MM.1S (cell line): ENCODE measurements at regions not wholly inside any gene's neighbourhood (a gene's known extent, or its start where the extent isn't known, plus 50 kb on each side); places are given as distances from the start of the nearest gene placed in this dataset.

ENCODE experiments used
- DNase-seq: peaks from one replicate; pipeline ENCODE4 v3.0.0-alpha.2; 2015
- H2AFZ ChIP-seq: fragments of 300-600 bp; sonication (generic); 2 replicates; pipeline ENCODE4 v1.6.0; 2016; ENCODE audit warnings: antibody characterized with exemption, low read length
- H3F3A ChIP-seq: fragments of 300-600 bp; sonication (generic); 2 replicates; pipeline ENCODE4 v1.6.1; 2016; ENCODE audit warnings: mild to moderate bottlenecking, antibody characterized with exemption, low read length, moderate library complexity, mixed read lengths; ENCODE audit not compliant: insufficient read depth
- H3K27ac ChIP-seq: fragments of 300-600 bp; sonication (generic); 2 replicates; pipeline ENCODE4 v1.5.1; 2016; ENCODE audit warnings: mild to moderate bottlenecking, low read length
- H3K27me3 ChIP-seq: fragments of 300-600 bp; sonication (generic); replicated peaks from 2 replicates; pipeline ENCODE4 v1.6.0; 2016; ENCODE audit warnings: low read length; ENCODE audit not compliant: insufficient read depth
- H3K36me3 ChIP-seq: fragments of 300-600 bp; sonication (generic); replicated peaks from 2 replicates; pipeline ENCODE4 v1.6.1; 2016; ENCODE audit warnings: mild to moderate bottlenecking, low read length, mixed read lengths; ENCODE audit not compliant: insufficient read depth
- H3K4me1 ChIP-seq: fragments of 300-600 bp; sonication (generic); 2 replicates; pipeline ENCODE4 v1.6.1; 2016; ENCODE audit warnings: low read length, mixed read lengths
- H3K4me2 ChIP-seq: fragments of 300-600 bp; sonication (generic); 2 replicates; pipeline ENCODE4 v1.6.0; 2016; ENCODE audit warnings: low read depth, low read length
- H3K4me3 ChIP-seq: fragments of 300-600 bp; sonication (generic); 2 replicates; pipeline ENCODE4 v1.5.1; 2016; ENCODE audit warnings: low read length, mixed read lengths
- H3K79me2 ChIP-seq: fragments of 300-600 bp; sonication (generic); 2 replicates; pipeline ENCODE4 v1.6.1; 2016; ENCODE audit warnings: mixed run types, low read length, mixed read lengths
- H3K9ac ChIP-seq: fragments of 300-600 bp; sonication (generic); 2 replicates; pipeline ENCODE4 v1.6.1; 2016; ENCODE audit warnings: low read length, mixed read lengths
- H3K9me2 ChIP-seq: fragments of 300-600 bp; sonication (generic); replicated peaks from 2 replicates; pipeline ENCODE4 v1.6.1; 2016; ENCODE audit warnings: mild to moderate bottlenecking, low read length, mixed read lengths; ENCODE audit not compliant: insufficient read depth
- H3K9me3 ChIP-seq: fragments of 300-600 bp; sonication (generic); replicated peaks from 2 replicates; pipeline ENCODE4 v1.6.1; 2016; ENCODE audit warnings: mild to moderate bottlenecking, low read length, mixed read lengths; ENCODE audit not compliant: insufficient read depth
- H4K20me1 ChIP-seq: fragments of 300-600 bp; sonication (generic); 2 replicates; pipeline ENCODE4 v1.6.1; 2016; ENCODE audit warnings: mild to moderate bottlenecking, low read length, moderate library complexity, mixed read lengths; ENCODE audit not compliant: insufficient read depth
- CTCF ChIP-seq: fragments of 300-600 bp; sonication (generic); IDR thresholded peaks from 2 replicates; pipeline ENCODE4 v1.5.1; 2016; ENCODE audit warnings: antibody characterized with exemption, low read length, mixed read lengths
- EZH2 ChIP-seq: fragments of 300-600 bp; sonication (generic); optimal IDR thresholded peaks from 2 replicates; pipeline ENCODE3; 2017; ENCODE audit warnings: low read depth, mild to moderate bottlenecking, antibody characterized with exemption, low read length, mixed read lengths
- EZH2phosphoT487 ChIP-seq: fragments of 300-600 bp; sonication (generic); IDR thresholded peaks from 2 replicates; pipeline ENCODE4 v1.6.1; 2018; ENCODE audit warnings: antibody characterized with exemption, low read length

GRCh38 chr7:51792796-51793195 lies 476.2 kb upstream of the COBL start:
- no peak overlapping the region for H2AFZ ChIP-seq
- H3K9me3 ChIP-seq: no peaks in the 10 kb centered on the region
- H3K4me1 ChIP-seq: no peaks in the 10 kb centered on the region
- no peak overlapping the region for H3K9ac ChIP-seq
- no peak overlapping the region for H3K4me3 ChIP-seq
- no peaks in the 10 kb centered on the region for H4K20me1 ChIP-seq
- no peak for DNase-seq
- H3K27me3 ChIP-seq: no peaks in the 10 kb centered on the region
- H3K9me2 ChIP-seq: no peaks in the 10 kb centered on the region
- H3F3A ChIP-seq: no peaks in the 10 kb centered on the region
- H3K79me2 ChIP-seq: no peaks in the 10 kb centered on the region
- no peak for TF ChIP-seq CTCF
- TF ChIP-seq EZH2phosphoT487: no peak
- TF ChIP-seq EZH2: no peak
- H3K27ac ChIP-seq: no peak overlapping the region
- no peak overlapping the region for H3K4me2 ChIP-seq
- no peaks in the 10 kb centered on the region for H3K36me3 ChIP-seq

GRCh38 chr7:51789489-51789888 lies 472.9 kb upstream of the COBL start:
- H3K4me2 ChIP-seq: no peak overlapping the region
- peak; percentile 31 for DNase-seq

GRCh38 chr7:51786284-51786683 lies 469.7 kb upstream of the COBL start:
- Histone ChIP-seq H3K9ac (no peak overlapping the region), H3K79me2 (no peaks in the 10 kb centered on the region), H3K36me3 (no peaks in the 10 kb centered on the region), H3K4me2 (no peak overlapping the region), H3K4me3 (no peak overlapping the region), H3F3A (no peaks in the 10 kb centered on the region), H2AFZ (no peak overlapping the region), H3K9me3 (no peaks in the 10 kb centered on the region), H3K4me1 (no peaks in the 10 kb centered on the region), H3K27ac (no peak overlapping the region), H4K20me1 (no peaks in the 10 kb centered on the region), H3K9me2 (no peaks in the 10 kb centered on the region), H3K27me3 (no peaks in the 10 kb centered on the region)
- DNase-seq: no peak
- TF ChIP-seq EZH2 (no peak), CTCF (no peak), EZH2phosphoT487 (no peak)

More at GRCh38 chr7:51789489-51789888, 472.9 kb upstream of the COBL start:
- Histone ChIP-seq H3K27me3 (no peaks in the 10 kb centered on the region), H3K9ac (no peak overlapping the region), H3F3A (no peaks in the 10 kb centered on the region), H3K9me2 (no peaks in the 10 kb centered on the region), H2AFZ (no peak overlapping the region), H3K27ac (no peak overlapping the region), H3K4me1 (no peaks in the 10 kb centered on the region), H3K4me3 (no peak overlapping the region), H3K79me2 (no peaks in the 10 kb centered on the region), H3K9me3 (no peaks in the 10 kb centered on the region), H3K36me3 (no peaks in the 10 kb centered on the region), H4K20me1 (no peaks in the 10 kb centered on the region)
- TF ChIP-seq CTCF (peak; percentile 26), EZH2phosphoT487 (no peak)

- Histone ChIP-seq H3F3A (no peaks in the 10 kb centered on the region), H3K9ac (no peak overlapping the region), H3K9me3 (no peaks in the 10 kb centered on the region), H3K4me1 (no peaks in the 10 kb centered on the region), H4K20me1 (no peaks in the 10 kb centered on the region), H2AFZ (no peak overlapping the region), H3K4me2 (no peak overlapping the region), H3K4me3 (no peak overlapping the region), H3K36me3 (no peaks in the 10 kb centered on the region), H3K27ac (no peak overlapping the region), H3K79me2 (no peaks in the 10 kb centered on the region), H3K27me3 (no peaks in the 10 kb centered on the region), H3K9me2 (no peaks in the 10 kb centered on the region)
- no peak for TF ChIP-seq EZH2
- TF ChIP-seq CTCF: no peak
- no peak for TF ChIP-seq EZH2phosphoT487
- no peak for DNase-seq
Observed at GRCh38 chr7:51785876-51786275, 469.3 kb upstream of the COBL start.
